ENCODE measurements at regions not wholly inside any gene's neighbourhood (a gene's known extent, or its start where the extent isn't known, plus 50 kb on each side); places are given as distances from the start of the nearest gene placed in this dataset.
A peak's percentile ranks its signal among the peaks of the same experiment; 100 is the strongest.

GRCh38 chr5:128813317-128814070, 151.8 kb upstream of the SLC27A6 start:
- DNase-seq (ENCODE audit: low read depth, low spot score) (peak; percentile 68), FAIRE-seq (peak; percentile 85)
- Histone ChIP-seq H3K4me2 (ENCODE audit: insufficient read depth, low read length) (peak overlapping the region; percentile 5), H2AFZ (ENCODE audit: low read depth, low read length) (peak overlapping the region; percentile 58), H3K9me3 (replicated peaks; ENCODE audit: control insufficient read depth, insufficient read depth, low read length) (no peaks in the 10 kb centered on the region), H3K79me2 (ENCODE audit: control insufficient read depth, insufficient read depth, low read length) (no peaks in the 10 kb centered on the region), H4K20me1 (replicated peaks; ENCODE audit: control insufficient read depth, extremely low read depth, insufficient read depth, low read length) (no peaks in the 10 kb centered on the region), H3K36me3 (ENCODE audit: control insufficient read depth in 2 of 2, extremely low read depth in 1 of 2, insufficient read depth in 2 of 2, low read length in 2 of 2) (no peaks in the 10 kb centered on the region), H3K9ac (replicated peaks; ENCODE audit: extremely low read depth, insufficient read depth, low read length) (no peak overlapping the region), H3K27ac (ENCODE audit: insufficient read depth, low read depth, low read length) (peak overlapping the region; percentile 44), H3K4me1 (ENCODE audit: control insufficient read depth, extremely low read depth, insufficient read depth, low read length) (peaks cover 13% of the 10 kb centered on the region), H3K9me1 (replicated peaks; ENCODE audit: control insufficient read depth, extremely low read depth, insufficient read depth, low read length) (no peaks in the 10 kb centered on the region), H3K27me3 (ENCODE audit: control insufficient read depth in 2 of 2, insufficient read depth in 2 of 2, low read length in 2 of 2) (no peaks in the 10 kb centered on the region), H3K4me3 (replicated peaks in 1 of 3; ENCODE audit: insufficient read depth in 1 of 3, low read depth in 1 of 3, low read length in 3 of 3) (no peak overlapping the region)
- CTCF ChIA-PET: no interaction called here
- intact Hi-C loops (cut with micrococcal nuclease): no loop called here
- POLR2A ChIA-PET: no interaction called here
- TF ChIP-seq CTCF (IDR thresholded peaks at IDR 0.05; ENCODE audit: extremely low read depth in 1 of 2, insufficient read depth in 1 of 2, low read depth in 1 of 2, low read length in 2 of 2) (no peak), GATA2 (IDR thresholded peaks at IDR 0.05; ENCODE audit: insufficient read depth, insufficient read length, low read depth, low read length) (peak; percentile 60), POLR2AphosphoS5 (IDR thresholded peaks at IDR 0.05; ENCODE audit: insufficient read depth, low read depth, low read length) (peak; percentile 33), MAX (IDR thresholded peaks at IDR 0.05; ENCODE audit: insufficient read depth, insufficient read length) (no peak), EZH2 (IDR thresholded peaks at IDR 0.05; ENCODE audit: borderline replicate concordance, low read depth, low read length, severe bottlenecking) (no peak), POLR2A (IDR thresholded peaks at IDR 0.05; ENCODE audit: low read depth, low read length) (no peak), MYC (IDR thresholded peaks at IDR 0.05; ENCODE audit: low read depth, low read length) (no peak), FOS (IDR thresholded peaks at IDR 0.05; ENCODE audit: borderline replicate concordance, insufficient read depth, low read length) (peak; percentile 92), JUN (IDR thresholded peaks at IDR 0.05; ENCODE audit: borderline replicate concordance, insufficient read depth, insufficient read length, low read depth) (peak; percentile 53)
- BruUV-seq (replicated peaks): no TSS peak
- dilution Hi-C loops (cut with MboI; ENCODE audit: extremely low pct_ligation_motif_present, low sequenced_read_pairs): no loop called here

All from endothelial cell of umbilical vein (primary cell).